SKM-1 treated with dmso at 0.1 percent for 144 hours (cell line): ENCODE measurements at regions not wholly inside any gene's neighbourhood (a gene's known extent, or its start where the extent isn't known, plus 50 kb on each side); places are given as distances from the start of the nearest gene placed in this dataset.

Source experiments
- DNase-seq: peaks from one replicate; lab custom pipeline; 2025; ENCODE audit not compliant: unreplicated experiment; lab: John Stamatoyannopoulos, UW

- DNase-seq, result no peak
Measured at GRCh38 chr4:13184199-13184598, 299.9 kb downstream of the RAB28 start.

- no peak for DNase-seq
Measured at GRCh38 chr4:13182133-13182532, 302.0 kb downstream of the RAB28 start.

GRCh38 chr4:13181681-13182080 lies 302.5 kb downstream of the RAB28 start:
- no peak for DNase-seq

- DNase-seq, result no peak
Measured at GRCh38 chr4:13180701-13181100, 303.4 kb downstream of the RAB28 start.

GRCh38 chr4:13178621-13179020 lies 305.5 kb downstream of the RAB28 start:
- DNase-seq, result no peak

- no peak for DNase-seq
Measured at GRCh38 chr4:13176741-13177142, 307.4 kb downstream of the RAB28 start.

GRCh38 chr4:13174926-13175325 lies 309.2 kb downstream of the RAB28 start:
- no peak for DNase-seq

GRCh38 chr4:13174001-13174400 lies 310.1 kb downstream of the RAB28 start:
- no peak for DNase-seq

GRCh38 chr4:13171292-13172057 lies 312.7 kb downstream of the RAB28 start:
- no peak for DNase-seq

- DNase-seq, result no peak
Measured at GRCh38 chr4:13169731-13170525, 314.2 kb downstream of the RAB28 start.

- no peak for DNase-seq
Measured at GRCh38 chr4:13168326-13168725, 315.8 kb downstream of the RAB28 start.

- DNase-seq, result no peak
Measured at GRCh38 chr4:13166214-13166613, 317.9 kb downstream of the RAB28 start.

GRCh38 chr4:13164783-13165331 lies 319.3 kb downstream of the RAB28 start:
- no peak for DNase-seq

- DNase-seq, result no peak
Measured at GRCh38 chr4:13162886-13163285, 321.3 kb downstream of the RAB28 start.

GRCh38 chr4:13160920-13161319 lies 323.2 kb downstream of the RAB28 start:
- DNase-seq, result no peak

- DNase-seq, result no peak
Measured at GRCh38 chr4:13159041-13159620, 325.0 kb downstream of the RAB28 start.

GRCh38 chr4:13151194-13151593 lies 332.9 kb downstream of the RAB28 start:
- no peak for DNase-seq

GRCh38 chr4:13143222-13144070 lies 340.7 kb downstream of the RAB28 start:
- DNase-seq, result no peak

GRCh38 chr4:13142726-13143125 lies 341.4 kb downstream of the RAB28 start:
- no peak for DNase-seq

GRCh38 chr4:13142191-13142590 lies 341.9 kb downstream of the RAB28 start:
- DNase-seq, result no peak

- DNase-seq, result no peak
Measured at GRCh38 chr4:13137390-13137789, 346.8 kb downstream of the RAB28 start.
